ENCODE measurements at regions not wholly inside any gene's neighbourhood (a gene's known extent, or its start where the extent isn't known, plus 50 kb on each side); places are given as distances from the start of the nearest gene placed in this dataset.

DNA sequence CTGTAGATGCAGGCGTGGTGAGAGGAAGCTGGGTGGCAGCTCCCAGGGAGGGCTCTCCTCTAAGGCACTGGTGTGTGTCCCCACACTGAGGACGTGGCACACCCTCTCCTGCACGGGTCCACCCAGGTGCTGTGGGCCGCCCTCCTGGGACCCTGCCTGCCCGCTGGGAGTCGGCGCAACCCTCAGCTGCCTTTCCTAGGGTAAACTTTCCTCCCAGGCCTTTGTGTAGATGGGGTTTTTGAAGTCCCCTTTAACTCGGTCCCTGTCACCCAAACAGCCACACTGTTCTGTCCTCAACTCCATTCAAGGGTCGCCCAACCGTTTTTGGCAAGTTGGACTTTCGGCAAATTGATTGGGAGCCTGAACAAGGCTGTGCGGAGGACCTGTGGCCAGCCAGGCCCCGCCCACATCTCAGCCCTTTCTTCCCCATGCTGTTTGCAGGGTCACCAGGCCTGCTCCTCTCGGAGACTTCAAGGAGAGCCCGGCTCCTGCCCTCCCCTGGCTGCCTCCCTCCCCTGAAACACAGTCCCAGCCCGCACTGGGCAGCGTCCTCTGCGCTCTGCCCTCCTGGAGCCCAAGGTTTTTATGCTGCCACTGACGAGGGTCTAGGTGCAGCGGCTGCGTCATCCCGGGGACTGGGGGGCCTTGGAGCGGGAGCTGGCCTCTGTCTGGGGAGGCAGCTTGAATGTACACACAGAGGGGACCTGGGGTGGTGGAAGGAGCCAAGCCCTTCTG lies 1126.2 kb downstream of the BRD1 start:
- DNase-seq (ENCODE audit: low read depth), result no peak
- no peak overlapping the region for H3K4me3 ChIP-seq (ENCODE audit: low read depth, low read length)
- TF ChIP-seq, protein P1, sequence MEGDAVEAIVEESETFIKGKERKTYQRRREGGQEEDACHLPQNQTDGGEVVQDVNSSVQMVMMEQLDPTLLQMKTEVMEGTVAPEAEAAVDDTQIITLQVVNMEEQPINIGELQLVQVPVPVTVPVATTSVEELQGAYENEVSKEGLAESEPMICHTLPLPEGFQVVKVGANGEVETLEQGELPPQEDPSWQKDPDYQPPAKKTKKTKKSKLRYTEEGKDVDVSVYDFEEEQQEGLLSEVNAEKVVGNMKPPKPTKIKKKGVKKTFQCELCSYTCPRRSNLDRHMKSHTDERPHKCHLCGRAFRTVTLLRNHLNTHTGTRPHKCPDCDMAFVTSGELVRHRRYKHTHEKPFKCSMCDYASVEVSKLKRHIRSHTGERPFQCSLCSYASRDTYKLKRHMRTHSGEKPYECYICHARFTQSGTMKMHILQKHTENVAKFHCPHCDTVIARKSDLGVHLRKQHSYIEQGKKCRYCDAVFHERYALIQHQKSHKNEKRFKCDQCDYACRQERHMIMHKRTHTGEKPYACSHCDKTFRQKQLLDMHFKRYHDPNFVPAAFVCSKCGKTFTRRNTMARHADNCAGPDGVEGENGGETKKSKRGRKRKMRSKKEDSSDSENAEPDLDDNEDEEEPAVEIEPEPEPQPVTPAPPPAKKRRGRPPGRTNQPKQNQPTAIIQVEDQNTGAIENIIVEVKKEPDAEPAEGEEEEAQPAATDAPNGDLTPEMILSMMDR (conservative IDR thresholded peaks at IDR 0.05; ENCODE audit: low read depth, low read length), result no peak

DNA sequence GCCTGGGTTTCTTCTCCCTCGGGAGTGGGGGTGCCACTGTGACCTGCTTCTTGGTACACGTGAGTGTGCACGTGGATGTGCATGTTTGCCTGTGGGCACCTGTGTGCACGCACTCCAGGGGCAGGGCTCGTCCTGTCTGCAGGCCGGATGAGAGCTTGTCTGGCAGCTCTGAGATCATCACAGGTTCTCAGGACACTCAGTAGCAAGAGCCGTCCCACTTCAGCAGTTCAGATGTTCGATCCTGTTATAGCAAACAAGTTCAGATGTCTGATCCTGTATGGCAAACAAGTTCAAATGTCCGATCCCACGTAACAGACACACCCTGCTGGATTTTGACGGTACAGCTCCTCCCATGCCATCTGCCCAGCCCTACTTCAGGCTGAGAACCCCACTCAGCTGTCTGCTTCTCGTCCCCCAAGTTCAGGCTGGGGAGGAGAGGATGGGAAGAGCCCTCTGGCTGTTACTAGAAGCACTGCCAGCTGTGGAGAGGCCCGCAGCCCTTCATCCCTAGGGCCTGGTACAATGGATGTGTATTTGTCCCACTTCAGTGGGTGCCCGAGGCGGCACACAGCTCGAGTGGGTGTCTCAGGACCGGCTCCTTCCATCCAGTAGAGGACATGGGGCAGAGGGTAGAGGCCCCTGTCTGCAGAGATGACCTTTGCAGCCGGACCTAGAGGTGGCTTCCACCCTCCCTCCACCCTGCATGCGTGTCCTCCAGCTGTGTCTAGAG lies 1126.9 kb downstream of the BRD1 start:
- no peak overlapping the region for H3K4me3 ChIP-seq (ENCODE audit: low read depth, low read length)
- DNase-seq (ENCODE audit: low read depth), result no peak
- TF ChIP-seq, protein P1 (conservative IDR thresholded peaks at IDR 0.05; ENCODE audit: low read depth, low read length), result no peak

DNA sequence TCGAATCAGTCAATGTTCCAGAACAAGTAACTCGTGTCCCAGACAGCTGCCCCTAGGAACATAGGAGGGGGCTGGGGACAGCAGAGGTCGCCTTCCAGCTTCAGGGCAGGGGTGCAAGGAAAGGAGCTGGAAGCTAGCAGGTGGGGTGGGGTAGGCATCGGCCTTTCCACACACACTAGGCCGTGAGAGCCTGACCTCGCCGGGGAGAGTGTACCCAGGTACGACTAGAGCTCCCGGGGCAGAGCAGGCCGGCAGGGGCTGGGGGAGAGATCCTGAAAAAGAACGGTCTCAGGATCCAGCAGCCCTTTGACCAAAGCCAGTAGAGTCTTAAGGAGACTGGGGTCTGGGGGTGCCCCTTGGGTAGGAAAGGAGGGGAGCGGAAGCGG lies 1127.5 kb downstream of the BRD1 start:
- no peak for DNase-seq (ENCODE audit: low read depth)
- H3K4me3 ChIP-seq (ENCODE audit: low read depth, low read length), result no peak overlapping the region

DNA sequence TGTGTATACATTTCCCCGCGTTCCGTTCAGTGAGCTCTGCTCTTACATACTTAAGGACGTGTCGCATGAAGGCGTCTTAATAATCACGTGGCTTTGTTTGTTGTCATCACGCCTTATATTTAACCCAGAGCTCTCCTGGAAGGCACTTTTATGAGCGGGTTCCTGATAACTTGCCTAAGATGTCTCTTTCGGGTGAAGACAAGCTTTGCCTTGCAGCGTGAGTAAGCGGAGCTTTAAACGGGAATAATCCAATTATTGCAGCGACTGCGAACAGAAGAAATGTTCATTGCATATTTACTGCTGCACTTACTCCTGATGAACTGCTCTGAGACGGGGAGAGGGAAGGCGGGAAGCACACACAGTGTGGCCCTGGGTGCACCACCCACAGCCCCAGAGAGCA lies 1128.2 kb downstream of the BRD1 start:
- H3K4me3 ChIP-seq (ENCODE audit: low read depth, low read length), result no peak overlapping the region
- no peak for DNase-seq (ENCODE audit: low read depth)
- TF ChIP-seq, protein P1 (conservative IDR thresholded peaks at IDR 0.05; ENCODE audit: low read depth, low read length), result no peak

More for the DNA sequence above, 1127.5 kb downstream of the BRD1 start:
- TF ChIP-seq, protein P1 (conservative IDR thresholded peaks at IDR 0.05; ENCODE audit: low read depth, low read length), result no peak

DNA sequence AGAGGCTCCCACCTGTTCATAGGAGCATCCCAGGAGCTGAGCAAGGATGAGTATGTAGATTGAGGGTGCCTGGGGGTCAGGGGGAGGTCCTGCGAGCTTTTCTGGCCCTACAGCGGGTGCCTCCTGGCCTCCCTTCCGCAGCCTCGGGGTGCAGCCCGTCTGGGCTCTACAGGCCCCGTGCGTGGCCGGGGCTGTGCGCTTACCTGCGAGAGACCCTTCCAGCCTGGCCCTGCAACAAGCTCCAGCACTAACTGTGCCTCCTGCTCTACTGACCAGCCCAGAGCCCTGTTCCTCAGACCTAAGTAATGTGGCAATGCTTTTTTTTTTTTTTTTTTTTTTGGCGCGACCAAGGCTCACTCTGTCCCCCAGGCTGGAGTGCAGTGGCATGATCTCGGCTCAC lies 1129.1 kb downstream of the BRD1 start:
- TF ChIP-seq, protein P1 (conservative IDR thresholded peaks at IDR 0.05; ENCODE audit: low read depth, low read length), result no peak
- no peak overlapping the region for H3K4me3 ChIP-seq (ENCODE audit: low read depth, low read length)
- DNase-seq (ENCODE audit: low read depth), result no peak

DNA sequence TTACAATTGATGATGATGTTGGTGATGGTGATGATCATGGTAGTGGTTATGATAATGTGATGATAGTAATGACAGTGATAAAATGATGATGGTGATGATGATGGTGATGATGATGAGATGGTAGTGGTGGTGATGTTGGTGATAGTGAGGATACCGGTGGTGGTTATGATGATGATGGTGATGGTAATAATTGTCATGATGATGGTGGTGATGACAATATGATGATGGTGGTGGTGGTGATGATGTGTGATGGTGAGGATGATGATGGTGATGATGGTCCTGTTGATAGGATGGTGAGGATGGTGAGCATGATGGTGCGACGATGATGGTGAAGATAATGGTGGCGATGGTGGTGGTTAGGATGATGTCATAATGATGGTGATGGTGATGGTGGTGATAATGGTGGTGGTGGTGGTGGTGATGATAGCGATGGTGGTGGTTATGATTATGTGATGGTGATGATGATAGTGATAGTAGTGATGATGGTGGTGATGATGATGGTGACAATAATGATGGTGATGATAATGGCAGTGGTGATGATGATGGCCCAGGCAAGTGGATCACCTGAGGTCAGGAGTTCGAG lies 1129.9 kb downstream of the BRD1 start:
- TF ChIP-seq, protein P1 (conservative IDR thresholded peaks at IDR 0.05; ENCODE audit: low read depth, low read length), result no peak
- H3K4me3 ChIP-seq (ENCODE audit: low read depth, low read length), result no peak overlapping the region
- no peak for DNase-seq (ENCODE audit: low read depth)
